ENCODE measurements at regions not wholly inside any gene's neighbourhood (a gene's known extent, or its start where the extent isn't known, plus 50 kb on each side); places are given as distances from the start of the nearest gene placed in this dataset.
"Not testable (repeated sequence)": the region's sequence is repeated elsewhere in the genome, so short reads cannot be mapped to it uniquely, and the experiment has no call there.

GRCh38 chr3:170814822-170815221, 55.2 kb downstream of the RPL22L1 start:
- no peak for DNase-seq

DNA sequence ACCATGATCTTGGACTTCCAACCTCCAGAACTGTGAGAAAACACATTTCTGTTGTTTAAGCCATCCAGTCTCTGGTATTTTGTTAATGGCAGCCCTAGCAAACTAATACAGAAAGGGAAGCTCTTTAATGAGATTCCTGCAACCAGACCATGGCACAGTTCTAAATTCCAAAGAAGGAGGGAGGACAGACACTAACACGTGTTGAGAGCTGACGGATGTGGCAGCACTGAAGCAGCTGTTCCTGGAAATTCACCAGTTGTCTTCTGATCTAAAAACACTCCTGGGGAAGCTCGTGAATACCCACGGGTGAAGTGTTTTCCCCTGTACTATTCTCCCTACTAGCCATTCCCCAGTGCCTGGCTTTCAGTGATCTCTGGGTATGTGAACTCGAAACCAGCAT, 56.7 kb downstream of the RPL22L1 start:
- DNase-seq = no peak

DNA sequence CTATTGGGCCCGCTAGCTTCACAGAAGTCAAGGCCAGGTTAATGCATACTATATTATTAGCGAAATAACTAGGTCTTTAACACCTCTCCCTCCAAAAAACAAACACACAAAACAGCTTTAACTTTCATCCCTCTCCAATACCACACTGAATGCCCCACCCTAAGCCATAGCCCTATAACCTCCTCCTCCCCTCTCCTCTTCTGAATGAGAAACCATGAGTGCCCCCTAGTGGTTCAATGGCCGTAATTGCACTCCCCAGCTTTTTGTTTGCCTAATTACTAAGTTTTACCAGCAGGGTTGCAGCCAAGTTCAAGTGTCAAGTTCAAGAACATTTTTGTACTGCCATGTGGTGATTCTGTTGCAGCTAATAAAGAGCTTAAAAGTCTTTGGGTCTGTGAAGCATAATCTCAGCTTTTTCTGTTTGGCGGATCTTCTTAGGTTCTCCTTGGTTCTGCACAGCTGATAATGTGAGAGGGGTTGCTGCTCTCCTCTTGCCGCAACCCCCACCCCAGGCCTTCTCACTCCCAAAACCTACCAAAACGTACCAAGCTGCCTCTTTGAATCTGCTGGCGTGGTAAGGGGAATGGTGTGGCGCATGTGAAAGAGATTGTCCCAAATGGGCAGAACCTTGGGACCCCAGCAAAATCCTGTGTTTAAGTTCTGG, 57.9 kb downstream of the RPL22L1 start:
- peak; percentile 89 for DNase-seq

DNA sequence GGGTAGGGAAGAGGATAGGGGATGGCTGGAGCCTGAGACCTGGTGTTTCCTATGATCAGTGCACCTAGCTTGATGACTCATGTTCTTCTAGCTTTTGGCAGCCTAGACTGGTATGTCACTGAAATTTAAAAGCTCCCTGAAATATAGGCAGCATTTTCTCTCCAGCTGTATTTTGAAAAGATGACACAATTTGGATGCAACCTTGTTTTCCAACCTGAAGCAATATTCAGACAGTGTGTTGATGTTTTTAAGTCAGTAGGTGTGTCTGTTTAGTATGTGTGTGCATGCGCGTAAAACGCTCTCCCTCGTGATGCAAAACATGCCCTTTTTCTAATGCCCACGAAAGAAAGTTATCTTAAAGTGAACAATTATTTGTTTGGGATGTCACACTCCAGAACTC, 58.5 kb downstream of the RPL22L1 start:
- DNase-seq = peak; percentile 49

DNA sequence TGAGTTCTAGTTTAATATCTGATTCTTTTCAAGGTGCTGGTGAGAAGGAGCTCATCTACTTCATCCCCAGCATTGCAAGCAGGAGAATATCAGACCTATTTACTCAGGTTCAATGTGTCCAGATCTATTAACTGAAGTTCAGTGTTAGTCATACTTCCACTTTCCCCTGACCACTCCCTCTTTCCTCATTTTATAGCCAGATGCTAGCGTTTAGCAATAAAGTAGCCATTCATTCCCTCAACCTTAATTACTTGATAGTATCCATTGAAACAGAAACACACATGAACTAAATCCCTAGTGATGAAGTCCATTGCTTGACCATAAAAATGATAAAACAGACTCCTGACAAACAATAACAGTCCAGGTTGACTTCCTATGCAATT, 60.0 kb downstream of the RPL22L1 start:
- DNase-seq = peak; percentile 86

- DNase-seq = peak; percentile 94
Measured at GRCh38 chr3:170809007-170809974, 60.7 kb downstream of the RPL22L1 start.

GRCh38 chr3:170808041-170808440, 62.0 kb downstream of the RPL22L1 start:
- DNase-seq = peak; percentile 24

DNA sequence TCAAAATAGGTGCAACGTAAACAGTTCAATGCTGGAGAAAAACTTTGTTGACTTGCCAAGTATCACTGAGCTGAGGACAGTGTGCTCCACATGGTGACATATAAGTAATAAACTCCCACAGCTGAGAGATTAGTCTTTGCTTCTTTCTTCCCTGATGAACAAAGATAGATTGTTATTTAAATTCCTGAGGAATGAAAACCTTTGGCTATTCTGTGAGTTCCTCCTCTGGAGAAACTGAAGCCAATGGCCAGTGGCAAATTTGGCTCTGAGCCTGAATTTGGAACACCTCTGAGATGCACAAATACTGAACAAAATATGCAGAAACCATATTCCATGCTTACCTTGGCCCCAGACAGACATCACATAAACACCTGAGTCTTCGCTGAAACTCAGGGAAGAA, 63.3 kb downstream of the RPL22L1 start:
- peak; percentile 11 for DNase-seq

DNA sequence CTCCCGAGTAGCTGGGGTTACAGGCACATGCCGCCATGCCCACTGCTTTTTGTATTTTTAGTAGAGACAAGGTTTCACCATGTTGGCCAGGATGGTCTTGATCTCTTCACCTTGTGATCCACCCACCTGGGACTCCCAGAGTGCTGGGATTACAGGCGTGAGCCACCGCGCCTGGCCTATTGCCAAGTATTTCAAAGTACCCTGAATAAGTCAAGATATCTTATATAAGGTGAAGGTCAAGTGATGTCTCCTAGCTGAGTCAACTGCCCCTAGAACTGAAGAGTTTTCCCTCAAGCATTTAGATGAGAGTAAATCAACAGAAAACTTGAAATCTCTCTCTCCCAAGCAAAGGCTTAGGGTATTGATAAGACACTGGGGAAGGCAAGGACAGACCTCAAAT, 63.9 kb downstream of the RPL22L1 start:
- no peak for DNase-seq

DNA sequence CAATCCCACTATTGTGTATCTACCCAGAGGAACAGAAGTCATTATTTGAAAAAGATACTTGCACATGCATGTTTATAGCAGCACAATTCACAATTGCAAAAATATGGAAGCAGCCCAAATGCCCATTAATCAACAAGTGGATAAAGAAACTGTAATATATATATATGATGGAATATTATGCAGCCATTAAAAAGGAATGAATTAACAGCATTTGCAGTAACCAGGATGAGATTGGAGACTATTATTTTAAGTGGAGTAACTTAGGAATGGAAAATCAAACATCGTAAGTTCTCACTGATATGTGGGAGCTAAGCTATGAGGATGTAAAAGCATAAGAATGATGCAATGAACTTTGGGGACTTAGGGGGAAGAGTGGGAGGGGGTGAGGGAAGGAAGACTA, 64.7 kb downstream of the RPL22L1 start:
- DNase-seq = not testable (repeated sequence)

- DNase-seq = not testable (repeated sequence)
Measured at GRCh38 chr3:170804634-170805033, 65.4 kb downstream of the RPL22L1 start.

GRCh38 chr3:170804078-170804477, 65.9 kb downstream of the RPL22L1 start:
- no peak for DNase-seq

GRCh38 chr3:170802164-170803151, 67.5 kb downstream of the RPL22L1 start:
- DNase-seq = no peak

DNA sequence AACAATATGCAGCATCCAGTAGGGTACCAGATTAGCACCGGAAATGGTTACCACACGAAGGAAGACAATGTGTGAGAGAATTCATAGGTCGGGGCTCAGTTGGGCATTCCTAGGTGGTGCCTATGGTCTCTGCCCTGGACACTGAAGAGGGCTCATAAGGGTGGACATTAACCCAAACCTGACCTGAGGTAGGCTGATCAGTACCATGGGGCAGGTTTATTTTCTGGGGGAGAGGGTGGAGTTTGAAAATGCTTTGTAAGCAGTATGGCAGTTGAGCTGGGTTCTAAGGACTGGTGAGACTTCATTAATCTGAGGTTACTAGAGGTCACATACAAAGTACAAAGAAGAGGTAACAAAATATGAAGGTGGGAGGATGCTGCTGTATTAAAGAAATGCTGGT, 68.4 kb downstream of the RPL22L1 start:
- DNase-seq = no peak

- not testable (repeated sequence) for DNase-seq
Measured at GRCh38 chr3:170800275-170800674, 69.7 kb downstream of the RPL22L1 start.

DNA sequence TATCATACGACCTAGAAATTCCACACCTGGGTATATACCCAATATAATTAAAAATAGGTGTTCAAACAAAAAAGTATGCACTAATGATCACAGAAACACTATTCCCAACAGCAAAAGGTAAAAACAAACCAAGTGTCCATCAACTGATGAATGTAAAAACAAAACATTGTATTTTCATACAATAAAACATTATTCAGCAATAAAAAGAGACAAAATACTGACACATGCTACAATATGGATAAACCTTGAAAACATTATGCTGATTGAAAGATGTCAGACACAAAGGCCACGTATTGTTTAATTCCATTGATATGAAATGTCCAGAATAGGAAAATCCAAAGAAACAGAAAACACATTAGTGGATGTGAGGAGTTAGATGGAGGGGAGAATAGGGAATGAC, 71.0 kb downstream of the RPL22L1 start:
- no peak for DNase-seq

GRCh38 chr3:170797685-170798084, 72.3 kb downstream of the RPL22L1 start:
- DNase-seq = no peak

GRCh38 chr3:170792471-170792870, 77.5 kb downstream of the RPL22L1 start:
- no peak for DNase-seq

- no peak for DNase-seq
Measured at GRCh38 chr3:170790647-170791046, 79.3 kb downstream of the RPL22L1 start.

GRCh38 chr3:170787464-170787863, 82.5 kb downstream of the RPL22L1 start:
- DNase-seq = no peak

GRCh38 chr3:170785454-170785853, 84.5 kb downstream of the RPL22L1 start:
- DNase-seq = no peak

- DNase-seq = no peak
Measured at GRCh38 chr3:170784406-170784805, 85.6 kb downstream of the RPL22L1 start.

DNA sequence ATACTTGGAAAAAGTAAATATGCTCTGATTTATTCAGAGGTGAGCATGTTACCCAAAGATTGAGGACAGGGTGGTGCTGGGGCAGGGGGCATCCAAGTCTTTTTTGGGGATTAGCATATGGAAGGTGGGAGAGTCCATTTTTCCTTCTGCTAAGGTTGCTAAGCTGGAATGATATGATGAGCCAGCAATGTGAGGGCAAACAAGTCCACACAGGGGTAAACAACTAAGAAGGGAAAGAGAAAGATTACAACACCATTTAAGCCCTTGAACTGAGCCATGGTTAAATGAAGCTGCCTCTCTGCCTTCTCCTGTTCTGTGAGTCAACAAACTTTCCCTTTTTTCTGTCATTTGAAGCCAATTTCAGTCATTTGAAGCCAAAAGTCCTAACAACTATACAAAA, 89.0 kb downstream of the RPL22L1 start:
- no peak for DNase-seq
